ENCODE measurements at regions not wholly inside any gene's neighbourhood (a gene's known extent, or its start where the extent isn't known, plus 50 kb on each side); places are given as distances from the start of the nearest gene placed in this dataset.
A peak's percentile ranks its signal among the peaks of the same experiment; 100 is the strongest.

DNA sequence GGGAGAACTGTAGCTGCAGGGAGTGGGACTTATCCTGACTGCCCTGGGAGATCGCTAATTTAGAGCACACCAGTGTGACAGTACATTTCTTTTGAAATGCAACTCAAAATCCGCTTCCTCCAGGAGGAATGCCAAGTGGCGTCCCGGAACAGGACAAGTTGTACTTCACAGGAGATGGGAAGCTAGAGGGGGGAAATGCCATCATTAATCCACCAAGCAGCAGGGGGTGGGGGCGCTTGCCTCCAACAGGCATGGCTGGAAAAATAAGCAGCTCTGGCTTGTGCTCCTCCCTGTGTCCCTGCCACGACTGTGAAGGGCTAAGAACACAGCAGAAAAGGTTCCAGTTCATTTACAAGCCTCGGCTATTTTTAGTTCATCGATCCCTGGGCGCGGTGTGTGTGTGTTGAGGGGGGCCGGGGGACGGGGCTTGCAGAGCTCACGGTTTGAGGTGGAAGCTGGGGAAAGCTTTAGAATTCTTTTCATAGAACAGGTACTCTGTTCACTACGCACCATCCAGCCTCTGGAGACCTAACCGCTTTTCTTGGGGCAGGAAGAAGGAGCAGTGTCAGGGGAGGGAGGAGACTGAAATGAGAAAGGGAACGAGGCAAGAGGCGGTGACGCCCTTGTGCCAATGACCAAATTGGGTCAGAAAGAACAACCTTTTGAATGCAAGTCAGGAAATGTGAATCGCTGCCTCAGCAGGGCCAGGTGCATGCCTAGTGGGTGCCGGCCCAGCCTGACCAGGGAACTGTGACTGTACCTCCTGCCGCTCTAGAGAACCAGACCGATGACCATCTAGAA lies 51.8 kb upstream of the DGKG start:
- H3K4me3 ChIP-seq (ENCODE audit: low read depth, poor library complexity, severe bottlenecking), result no peak overlapping the region
- peak; percentile 27 to 86 for DNase-seq (ENCODE audit: low spot score in 2 of 2)
- intact Hi-C loops (cut with DNase I; ENCODE audit: low total_unique reads), result no loop called here
- WGBS, 2 donors, result 4 to 8% methylated on average over 22 of the region's 22 CpGs
- TF ChIP-seq POLR2A (IDR thresholded peaks at IDR 0.05), result no peak
- TF ChIP-seq, protein P1, sequence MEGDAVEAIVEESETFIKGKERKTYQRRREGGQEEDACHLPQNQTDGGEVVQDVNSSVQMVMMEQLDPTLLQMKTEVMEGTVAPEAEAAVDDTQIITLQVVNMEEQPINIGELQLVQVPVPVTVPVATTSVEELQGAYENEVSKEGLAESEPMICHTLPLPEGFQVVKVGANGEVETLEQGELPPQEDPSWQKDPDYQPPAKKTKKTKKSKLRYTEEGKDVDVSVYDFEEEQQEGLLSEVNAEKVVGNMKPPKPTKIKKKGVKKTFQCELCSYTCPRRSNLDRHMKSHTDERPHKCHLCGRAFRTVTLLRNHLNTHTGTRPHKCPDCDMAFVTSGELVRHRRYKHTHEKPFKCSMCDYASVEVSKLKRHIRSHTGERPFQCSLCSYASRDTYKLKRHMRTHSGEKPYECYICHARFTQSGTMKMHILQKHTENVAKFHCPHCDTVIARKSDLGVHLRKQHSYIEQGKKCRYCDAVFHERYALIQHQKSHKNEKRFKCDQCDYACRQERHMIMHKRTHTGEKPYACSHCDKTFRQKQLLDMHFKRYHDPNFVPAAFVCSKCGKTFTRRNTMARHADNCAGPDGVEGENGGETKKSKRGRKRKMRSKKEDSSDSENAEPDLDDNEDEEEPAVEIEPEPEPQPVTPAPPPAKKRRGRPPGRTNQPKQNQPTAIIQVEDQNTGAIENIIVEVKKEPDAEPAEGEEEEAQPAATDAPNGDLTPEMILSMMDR (IDR thresholded peaks at IDR 0.05), result no peak

DNA sequence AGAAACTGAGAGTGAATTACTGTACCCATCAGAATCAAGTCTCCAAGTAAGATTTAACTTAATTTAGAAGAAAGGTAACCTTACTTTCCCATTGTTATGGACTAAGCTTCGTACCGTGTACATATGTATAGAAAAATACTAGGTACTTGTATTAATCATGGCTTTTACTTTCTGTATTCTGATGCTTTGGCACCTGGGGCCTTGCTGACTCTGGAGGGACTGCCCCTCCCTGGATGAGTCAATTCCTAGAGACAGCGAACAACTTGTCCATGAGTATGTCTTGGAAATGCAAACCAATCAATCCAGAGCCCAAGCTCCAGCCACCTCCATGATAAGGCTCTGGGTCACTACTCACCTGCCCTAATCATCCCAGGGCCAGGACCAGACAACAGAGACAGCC lies 50.0 kb upstream of the DGKG start:
- DNase-seq (ENCODE audit: low spot score in 2 of 2), result peak in 1 of 2 donors; percentile 70
- 67 to 75% methylated on average over 3 of the region's 3 CpGs for WGBS, 2 donors
- no peak overlapping the region for H3K4me3 ChIP-seq (ENCODE audit: low read depth, poor library complexity, severe bottlenecking)
- no peak for TF ChIP-seq POLR2A (IDR thresholded peaks at IDR 0.05)
- TF ChIP-seq, protein P1 (IDR thresholded peaks at IDR 0.05), result no peak
- intact Hi-C loops (cut with DNase I; ENCODE audit: low total_unique reads), result no loop called here

All from lower leg skin (tissue), 4 donors.